ENCODE measurements at regions not wholly inside any gene's neighbourhood (a gene's known extent, or its start where the extent isn't known, plus 50 kb on each side); places are given as distances from the start of the nearest gene placed in this dataset.

DNA sequence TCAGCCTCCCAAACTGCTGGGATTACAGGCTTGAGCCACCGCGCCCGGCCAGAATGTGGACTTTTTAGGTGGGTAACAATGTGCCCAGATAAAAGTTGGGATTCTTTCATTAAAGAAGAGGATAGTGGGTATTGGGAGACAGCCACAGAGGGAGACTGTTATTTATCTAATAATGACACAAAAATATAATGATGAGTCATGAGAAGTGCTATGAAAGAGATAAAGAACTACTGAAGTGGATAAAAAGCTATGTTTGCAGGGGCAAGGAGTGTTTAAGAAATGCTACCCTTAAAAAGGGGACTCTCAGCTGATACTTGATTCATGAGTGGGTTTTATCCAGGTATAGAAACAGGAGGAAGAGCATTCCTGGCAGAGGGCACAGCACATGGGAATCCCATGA is 143.6 kb upstream of the ERCC6L2 start:
- no peak overlapping the region for H3K4me3 ChIP-seq (replicated peaks; ENCODE audit: low read depth, low read length)
- TF ChIP-seq, protein P1, sequence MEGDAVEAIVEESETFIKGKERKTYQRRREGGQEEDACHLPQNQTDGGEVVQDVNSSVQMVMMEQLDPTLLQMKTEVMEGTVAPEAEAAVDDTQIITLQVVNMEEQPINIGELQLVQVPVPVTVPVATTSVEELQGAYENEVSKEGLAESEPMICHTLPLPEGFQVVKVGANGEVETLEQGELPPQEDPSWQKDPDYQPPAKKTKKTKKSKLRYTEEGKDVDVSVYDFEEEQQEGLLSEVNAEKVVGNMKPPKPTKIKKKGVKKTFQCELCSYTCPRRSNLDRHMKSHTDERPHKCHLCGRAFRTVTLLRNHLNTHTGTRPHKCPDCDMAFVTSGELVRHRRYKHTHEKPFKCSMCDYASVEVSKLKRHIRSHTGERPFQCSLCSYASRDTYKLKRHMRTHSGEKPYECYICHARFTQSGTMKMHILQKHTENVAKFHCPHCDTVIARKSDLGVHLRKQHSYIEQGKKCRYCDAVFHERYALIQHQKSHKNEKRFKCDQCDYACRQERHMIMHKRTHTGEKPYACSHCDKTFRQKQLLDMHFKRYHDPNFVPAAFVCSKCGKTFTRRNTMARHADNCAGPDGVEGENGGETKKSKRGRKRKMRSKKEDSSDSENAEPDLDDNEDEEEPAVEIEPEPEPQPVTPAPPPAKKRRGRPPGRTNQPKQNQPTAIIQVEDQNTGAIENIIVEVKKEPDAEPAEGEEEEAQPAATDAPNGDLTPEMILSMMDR (IDR thresholded peaks at IDR 0.05; ENCODE audit: low read depth, low read length, missing control alignments), result no peak
- DNase-seq (ENCODE audit: extremely low read depth, low read depth), result no peak

- TF ChIP-seq, protein P1 (IDR thresholded peaks at IDR 0.05; ENCODE audit: low read depth, low read length, missing control alignments), result no peak
- H3K4me3 ChIP-seq (replicated peaks; ENCODE audit: low read depth, low read length), result no peak overlapping the region
- DNase-seq (ENCODE audit: extremely low read depth, low read depth), result no peak
Measured at GRCh38 chr9:95729669-95730368, 145.7 kb upstream of the ERCC6L2 start.

DNA sequence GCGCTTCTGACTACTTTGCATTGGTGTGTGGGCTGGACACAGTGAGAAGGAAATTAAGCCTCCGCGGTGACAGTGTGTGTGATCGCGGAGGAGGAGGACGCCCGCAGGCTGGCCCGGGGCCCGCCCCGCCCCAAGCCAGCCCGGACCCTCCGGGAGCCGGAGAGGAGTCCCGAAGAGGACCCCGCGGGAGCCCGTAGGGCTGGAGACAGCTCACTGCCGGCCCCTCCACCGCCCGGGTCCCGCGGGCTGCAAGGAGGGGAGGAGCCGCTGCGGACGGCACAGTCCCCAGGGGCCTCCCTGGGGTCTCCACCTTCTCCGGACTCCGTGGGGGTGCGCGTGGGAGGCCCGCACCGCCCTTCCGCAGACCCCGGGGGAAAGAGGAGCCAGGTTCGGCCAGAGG is 146.4 kb upstream of the ERCC6L2 start:
- TF ChIP-seq, protein P1 (IDR thresholded peaks at IDR 0.05; ENCODE audit: low read depth, low read length, missing control alignments), result no peak
- H3K4me3 ChIP-seq (replicated peaks; ENCODE audit: low read depth, low read length), result no peak overlapping the region
- DNase-seq (ENCODE audit: extremely low read depth, low read depth), result no peak

- DNase-seq (ENCODE audit: extremely low read depth, low read depth), result no peak
- TF ChIP-seq, protein P1 (IDR thresholded peaks at IDR 0.05; ENCODE audit: low read depth, low read length, missing control alignments), result no peak
- no peak overlapping the region for H3K4me3 ChIP-seq (replicated peaks; ENCODE audit: low read depth, low read length)
Measured at GRCh38 chr9:95727947-95728520, 147.5 kb upstream of the ERCC6L2 start.

- H3K4me3 ChIP-seq (replicated peaks; ENCODE audit: low read depth, low read length), result no peak overlapping the region
- peak; percentile 17 for DNase-seq (ENCODE audit: extremely low read depth, low read depth)
- TF ChIP-seq, protein P1 (IDR thresholded peaks at IDR 0.05; ENCODE audit: low read depth, low read length, missing control alignments), result peak; percentile 60
Measured at GRCh38 chr9:95726756-95727155, 148.7 kb upstream of the ERCC6L2 start.

GRCh38 chr9:95725045-95725444 is 150.4 kb upstream of the ERCC6L2 start:
- DNase-seq (ENCODE audit: extremely low read depth, low read depth), result no peak
- no peak overlapping the region for H3K4me3 ChIP-seq (replicated peaks; ENCODE audit: low read depth, low read length)
- TF ChIP-seq, protein P1 (IDR thresholded peaks at IDR 0.05; ENCODE audit: low read depth, low read length, missing control alignments), result no peak

Measured in HFF-Myc (cell line).